Fibroblast of pulmonary artery (primary cell): ENCODE measurements at regions not wholly inside any gene's neighbourhood (a gene's known extent, or its start where the extent isn't known, plus 50 kb on each side); places are given as distances from the start of the nearest gene placed in this dataset.

Experiments used
- DNase-seq: peaks from one replicate; pipeline ENCODE4 v3.0.0-alpha.2; 2010; ENCODE audit warnings: low read depth
- H3K4me3 ChIP-seq: replicated peaks from 2 replicates; pipeline ENCODE4 v1.5.1; 2011; ENCODE audit warnings: low read depth, mild to moderate bottlenecking, control low read depth, low read length, moderate library complexity
- TF ChIP-seq, protein P1 (sequence below): IDR thresholded peaks from 2 replicates; pipeline ENCODE4 v1.5.1; 2011; ENCODE audit warnings: mild to moderate bottlenecking, control low read depth, low read length, inconsistent platforms; ENCODE audit errors: missing control alignments

DNA sequence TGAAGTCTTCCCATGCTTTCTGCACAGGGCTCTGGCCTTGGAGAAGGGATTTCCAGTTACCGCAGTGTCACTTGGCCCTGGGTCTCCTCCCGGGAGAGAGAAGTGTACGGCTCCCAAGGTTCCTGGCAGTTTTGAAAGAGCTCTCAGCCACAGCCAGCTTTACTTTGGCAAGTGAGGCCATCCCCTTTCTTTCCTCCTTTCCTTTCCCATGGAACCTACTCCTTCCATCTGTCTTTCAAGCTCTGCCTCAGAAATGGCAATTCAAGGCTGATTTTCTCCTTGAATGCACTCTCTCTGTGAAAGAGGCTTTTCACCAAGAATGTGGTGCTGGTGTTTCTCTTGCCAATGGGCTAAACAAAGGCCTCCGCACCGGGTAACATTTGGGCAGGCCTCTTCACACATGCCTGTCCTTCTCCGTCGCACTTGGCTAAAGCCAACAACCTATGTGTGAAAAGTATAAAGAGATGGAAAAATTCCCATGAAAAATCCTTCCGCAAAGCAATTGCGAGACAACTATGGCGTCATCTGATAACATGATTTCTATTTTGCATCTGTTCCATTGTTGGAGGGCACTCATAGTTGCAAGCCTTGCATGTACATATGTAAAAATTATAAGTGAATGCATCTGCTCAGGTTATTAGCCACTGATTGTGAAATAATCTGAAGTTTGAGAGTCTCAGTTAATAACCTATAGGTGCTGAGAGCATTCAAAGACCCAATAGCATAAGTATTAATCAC lies 125.4 kb downstream of the PFKFB3 start:
- no peak overlapping the region for H3K4me3 ChIP-seq
- TF ChIP-seq, protein P1, sequence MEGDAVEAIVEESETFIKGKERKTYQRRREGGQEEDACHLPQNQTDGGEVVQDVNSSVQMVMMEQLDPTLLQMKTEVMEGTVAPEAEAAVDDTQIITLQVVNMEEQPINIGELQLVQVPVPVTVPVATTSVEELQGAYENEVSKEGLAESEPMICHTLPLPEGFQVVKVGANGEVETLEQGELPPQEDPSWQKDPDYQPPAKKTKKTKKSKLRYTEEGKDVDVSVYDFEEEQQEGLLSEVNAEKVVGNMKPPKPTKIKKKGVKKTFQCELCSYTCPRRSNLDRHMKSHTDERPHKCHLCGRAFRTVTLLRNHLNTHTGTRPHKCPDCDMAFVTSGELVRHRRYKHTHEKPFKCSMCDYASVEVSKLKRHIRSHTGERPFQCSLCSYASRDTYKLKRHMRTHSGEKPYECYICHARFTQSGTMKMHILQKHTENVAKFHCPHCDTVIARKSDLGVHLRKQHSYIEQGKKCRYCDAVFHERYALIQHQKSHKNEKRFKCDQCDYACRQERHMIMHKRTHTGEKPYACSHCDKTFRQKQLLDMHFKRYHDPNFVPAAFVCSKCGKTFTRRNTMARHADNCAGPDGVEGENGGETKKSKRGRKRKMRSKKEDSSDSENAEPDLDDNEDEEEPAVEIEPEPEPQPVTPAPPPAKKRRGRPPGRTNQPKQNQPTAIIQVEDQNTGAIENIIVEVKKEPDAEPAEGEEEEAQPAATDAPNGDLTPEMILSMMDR = no peak

DNA sequence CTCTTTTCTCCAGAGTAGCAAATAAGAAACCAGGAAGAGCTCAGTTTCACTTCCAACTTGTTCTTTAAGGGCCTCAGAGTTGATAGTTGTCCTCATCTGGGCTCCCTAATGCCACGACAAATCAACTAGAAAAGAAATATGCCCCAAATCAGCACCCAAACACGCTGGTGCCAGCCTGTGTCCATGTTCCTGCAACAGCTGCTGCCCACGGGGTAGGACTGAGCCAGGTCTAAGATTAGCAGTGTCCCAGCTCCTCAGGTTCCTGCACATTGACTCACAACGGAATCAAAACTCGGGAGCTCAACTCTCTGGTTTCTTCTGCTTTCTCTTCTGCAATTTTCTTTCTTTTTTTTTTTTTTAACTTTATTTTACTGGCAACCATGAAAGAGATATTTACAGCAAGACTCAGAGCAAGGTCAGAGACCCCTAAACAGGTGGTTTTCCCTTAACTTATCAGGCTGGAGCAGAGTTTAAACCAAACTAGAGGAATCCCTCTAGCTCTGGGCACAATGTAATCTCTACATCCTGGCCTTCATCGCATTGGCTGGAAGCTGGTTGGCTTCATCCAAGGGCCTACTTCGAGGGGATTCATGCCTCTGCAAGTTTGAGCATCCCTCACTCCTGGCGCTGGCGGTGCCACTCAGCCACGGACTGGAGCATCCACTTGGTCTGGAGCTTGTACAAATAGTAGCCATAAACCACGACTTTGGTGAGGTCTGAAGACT lies 126.1 kb downstream of the PFKFB3 start:
- DNase-seq = no peak
- TF ChIP-seq, protein P1 = no peak
- H3K4me3 ChIP-seq = no peak overlapping the region

More for the DNA sequence above, 125.4 kb downstream of the PFKFB3 start:
- no peak for DNase-seq

DNA sequence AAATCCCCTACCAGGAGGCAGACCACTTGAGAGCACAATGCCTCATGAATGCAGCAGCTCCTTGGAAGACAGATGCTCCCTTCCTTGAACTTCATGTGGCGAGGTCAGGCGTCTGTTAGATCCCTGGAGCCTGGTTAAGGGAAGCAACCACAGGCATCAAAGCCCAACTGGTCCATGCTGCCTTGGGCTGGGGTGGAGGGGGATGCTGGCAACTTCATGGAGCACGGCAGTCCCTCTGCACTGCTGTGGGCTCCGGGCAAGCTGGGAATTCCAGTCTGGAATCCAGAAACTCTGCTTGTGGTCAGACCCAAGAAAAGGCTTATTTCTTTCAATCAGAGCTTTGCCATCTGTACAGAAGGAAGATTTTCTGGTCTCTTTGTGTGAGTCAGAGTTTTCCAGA lies 130.4 kb downstream of the PFKFB3 start:
- no peak for DNase-seq
- no peak overlapping the region for H3K4me3 ChIP-seq
- TF ChIP-seq, protein P1 = no peak

- no peak overlapping the region for H3K4me3 ChIP-seq
- no peak for DNase-seq
- TF ChIP-seq, protein P1 = no peak
These were observed 131.2 kb downstream of the PFKFB3 start for GRCh38 chr10:6333973-6334372.

DNA sequence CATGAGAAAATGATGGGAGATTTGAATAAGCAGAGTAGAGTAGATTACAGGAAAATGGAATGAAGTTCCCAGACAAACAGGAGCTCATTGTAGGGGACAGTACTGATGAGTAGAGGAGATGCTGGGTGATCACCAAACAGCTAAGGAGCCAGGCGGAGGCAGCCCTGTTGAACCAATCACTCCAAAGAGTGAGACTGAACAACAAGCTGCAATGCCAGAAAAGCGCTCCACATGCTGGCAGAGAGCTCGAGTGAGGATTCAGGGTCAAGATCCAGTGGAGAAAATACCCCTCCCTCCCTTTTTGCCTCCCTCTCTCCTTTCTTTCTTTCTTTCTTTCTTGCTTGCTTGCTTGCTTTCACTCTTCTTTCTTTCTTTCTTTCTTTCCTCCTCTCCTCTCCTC lies 133.3 kb downstream of the PFKFB3 start:
- TF ChIP-seq, protein P1 = no peak
- no peak overlapping the region for H3K4me3 ChIP-seq
- no peak for DNase-seq

- DNase-seq = no peak
- TF ChIP-seq, protein P1 = no peak
- no peak overlapping the region for H3K4me3 ChIP-seq
These were observed 134.7 kb downstream of the PFKFB3 start for GRCh38 chr10:6337382-6337781.
